NCI-H1930 (cell line): ENCODE measurements at regions not wholly inside any gene's neighbourhood (a gene's known extent, or its start where the extent isn't known, plus 50 kb on each side); places are given as distances from the start of the nearest gene placed in this dataset.

Experiments used
- DNase-seq, 2 experiments: peaks; one replicate each; lab custom pipeline; 2025; lab: John Stamatoyannopoulos, UW

GRCh38 chr2:43055086-43055912 is 171.1 kb downstream of the ZFP36L2 start:
- no peak for DNase-seq

- no peak for DNase-seq
Measured at GRCh38 chr2:43054367-43054766, 172.0 kb downstream of the ZFP36L2 start.

GRCh38 chr2:43052944-43053306 is 173.5 kb downstream of the ZFP36L2 start:
- DNase-seq = no peak

- no peak for DNase-seq
Measured at GRCh38 chr2:43052204-43052943, 174.0 kb downstream of the ZFP36L2 start.

- DNase-seq = no peak
Measured at GRCh38 chr2:43051338-43051737, 175.1 kb downstream of the ZFP36L2 start.

GRCh38 chr2:43050866-43051265 is 175.5 kb downstream of the ZFP36L2 start:
- no peak for DNase-seq

- DNase-seq = no peak
Measured at GRCh38 chr2:43049836-43050801, 176.3 kb downstream of the ZFP36L2 start.

GRCh38 chr2:43047187-43047780 is 179.1 kb downstream of the ZFP36L2 start:
- no peak for DNase-seq

- DNase-seq = no peak
Measured at GRCh38 chr2:43045866-43046265, 180.5 kb downstream of the ZFP36L2 start.

- no peak for DNase-seq
Measured at GRCh38 chr2:43044093-43044681, 182.2 kb downstream of the ZFP36L2 start.

GRCh38 chr2:43043553-43043870 is 182.9 kb downstream of the ZFP36L2 start:
- no peak for DNase-seq

GRCh38 chr2:43041661-43042360 is 184.6 kb downstream of the ZFP36L2 start:
- no peak for DNase-seq

- no peak for DNase-seq
Measured at GRCh38 chr2:43041173-43041591, 185.2 kb downstream of the ZFP36L2 start.

- no peak for DNase-seq
Measured at GRCh38 chr2:43040084-43040854, 186.1 kb downstream of the ZFP36L2 start.

GRCh38 chr2:43039376-43040080 is 186.9 kb downstream of the ZFP36L2 start:
- DNase-seq = no peak

GRCh38 chr2:43038696-43039094 is 187.7 kb downstream of the ZFP36L2 start:
- DNase-seq = no peak

GRCh38 chr2:43038034-43038695 is 188.2 kb downstream of the ZFP36L2 start:
- DNase-seq = no peak

- DNase-seq = no peak
Measured at GRCh38 chr2:43035922-43036321, 190.5 kb downstream of the ZFP36L2 start.

GRCh38 chr2:43034921-43035320 is 191.5 kb downstream of the ZFP36L2 start:
- DNase-seq = no peak
